ENCODE measurements at regions not wholly inside any gene's neighbourhood (a gene's known extent, or its start where the extent isn't known, plus 50 kb on each side); places are given as distances from the start of the nearest gene placed in this dataset.

GRCh38 chrX:110409925-110410324 lies 51.3 kb downstream of the RTL9 start:
- H3K4me2 ChIP-seq (ENCODE audit: insufficient read depth, insufficient read length, low read length) = no peak overlapping the region
- no peak overlapping the region for H2BK12ac ChIP-seq (ENCODE audit: insufficient read length, low read depth, low read length)
- H3K27ac Mint-ChIP-seq = no peak overlapping the region

More at GRCh38 chrX:110409925-110410324, 51.3 kb downstream of the RTL9 start:
- H3K27ac ChIP-seq (ENCODE audit: insufficient read length, low read depth, low read length) = no peak overlapping the region
- H3K9ac ChIP-seq (ENCODE audit: extremely low read depth, insufficient read length, low read length) = no peak overlapping the region
- no peaks in the 10 kb centered on the region for H3K79me2 ChIP-seq (ENCODE audit: insufficient read depth, low read length)
- no peaks in the 10 kb centered on the region for H3K79me1 ChIP-seq (ENCODE audit: insufficient read depth, low read depth, low read length, poor library complexity, severe bottlenecking)
- no CpG with 5 or more reads among the region's 6 CpGs for WGBS (ENCODE audit: extremely low coverage, insufficient read length, low lambda C conversion rate)
- Mint-ChIP-seq H3K36me3 (ENCODE audit: insufficient read depth in 1 of 3, low read depth in 3 of 3) (no peaks in the 10 kb centered on the region), H3K27me3 (ENCODE audit: low read depth) (peaks cover 3% of the 10 kb centered on the region; the same call in 1 of the 2 replicates), H3K4me1 (peaks cover 13 to 19% of the 10 kb centered on the region in 2 experiments), H3K9me3 (no peaks in the 10 kb centered on the region; a peak in 1 of 5 replicates), H3K4me3 (no peak overlapping the region)
- no peaks in the 10 kb centered on the region for H3K27me3 ChIP-seq (ENCODE audit: insufficient read depth, low read length)
- no peak overlapping the region for H3K18ac ChIP-seq (ENCODE audit: insufficient read length, low read depth, low read length)
- H2AFZ ChIP-seq (ENCODE audit: low read length) = no peak overlapping the region
- 0 out of 2 replicates have a peak, but pooled peaks cover 4% of the 10 kb centered on the region for H3K4me1 ChIP-seq (ENCODE audit: insufficient read depth, low read length)
- no peaks in the 10 kb centered on the region for H3K23me2 ChIP-seq (ENCODE audit: insufficient read length, low read depth, low read length, poor library complexity, severe bottlenecking)
- no peak overlapping the region for H3K56ac ChIP-seq (ENCODE audit: insufficient read length, low read depth, low read length)
- H2BK5ac ChIP-seq (ENCODE audit: insufficient read length, low read length) = no peak overlapping the region
- H2BK20ac ChIP-seq (ENCODE audit: low read depth, low read length, poor library complexity, severe bottlenecking) = no peak overlapping the region
- no peak for TF ChIP-seq CTCF (conservative IDR thresholded peaks at IDR 0.05)
- H3K9me3 ChIP-seq (ENCODE audit: control insufficient read depth, low read depth, low read length) = no peaks in the 10 kb centered on the region
- no peak overlapping the region for H2AK5ac ChIP-seq (ENCODE audit: insufficient read length, low read length)
- H4K20me1 ChIP-seq (ENCODE audit: control insufficient read depth, insufficient read depth, insufficient read length) = no peaks in the 10 kb centered on the region
- no peak overlapping the region for H3K14ac ChIP-seq (ENCODE audit: insufficient read depth, low read length)
- no peak for DNase-seq
- no peak overlapping the region for H2BK15ac ChIP-seq (ENCODE audit: low read depth, low read length)
- no peak overlapping the region for H3K23ac ChIP-seq (ENCODE audit: insufficient read length, low read depth, low read length)
- no peak overlapping the region for H3K4ac ChIP-seq (ENCODE audit: low read depth, low read length)
- no peak overlapping the region for H4K91ac ChIP-seq (ENCODE audit: insufficient read length, low read depth, low read length)
- no peak overlapping the region for H4K8ac ChIP-seq (replicated peaks; ENCODE audit: insufficient read length, low read depth, low read length)
- no peak overlapping the region for H2BK120ac ChIP-seq (ENCODE audit: low read depth, low read length, poor library complexity, severe bottlenecking)
- no peak overlapping the region for H4K5ac ChIP-seq (ENCODE audit: insufficient read length, low read depth, low read length)
- H3T11ph ChIP-seq (ENCODE audit: low read length) = no peak overlapping the region

Data from H9 (cell line).